ENCODE measurements at regions not wholly inside any gene's neighbourhood (a gene's known extent, or its start where the extent isn't known, plus 50 kb on each side); places are given as distances from the start of the nearest gene placed in this dataset.

- 65% methylated on average over 4 of the region's 4 CpGs; no CpG with 5 or more reads in 1 of the 2 experiments for WGBS, 2 experiments (ENCODE audit: extremely low coverage in 1 of 2, insufficient coverage in 1 of 2, insufficient read length in 1 of 2, insufficient replicate concordance in 2 of 2, low coverage in 1 of 2, low lambda C conversion rate in 2 of 2, missing lambda C conversion rate in 1 of 2)
- POLR2A ChIA-PET (ENCODE audit: partially characterized antibody): no interaction called here
- Histone ChIP-seq H3K4me1 (replicated peaks in 1 of 4; ENCODE audit: control insufficient read depth in 3 of 4, insufficient read depth in 4 of 4, low read length in 3 of 4) (no peaks in the 10 kb centered on the region), H2AFZ (ENCODE audit: low read length) (no peak overlapping the region), H3K27me3 (replicated peaks in 1 of 4; ENCODE audit: control insufficient read depth in 3 of 4, extremely low read depth in 1 of 4, insufficient read depth in 3 of 4, low read length in 3 of 4) (no peaks in the 10 kb centered on the region), H3K79me2 (ENCODE audit: control insufficient read depth in 1 of 2, insufficient read depth in 2 of 2, low read length in 2 of 2) (no peaks in the 10 kb centered on the region), H4K91ac (replicated peaks; ENCODE audit: insufficient read length, low read length) (no peak overlapping the region), H4K5ac (ENCODE audit: insufficient read length, low read depth, low read length) (no peak overlapping the region), H2AK5ac (ENCODE audit: low read depth, low read length) (no peak overlapping the region), H4K20me1 (replicated peaks in 1 of 2; ENCODE audit: control insufficient read depth in 1 of 2, insufficient read depth in 2 of 2, low read length in 2 of 2) (no peaks in the 10 kb centered on the region), H3K56ac (replicated peaks; ENCODE audit: insufficient read length, low read depth, low read length) (no peak overlapping the region), H3K9me3 (ENCODE audit: insufficient read depth in 2 of 2, low read depth in 1 of 2, low read length in 1 of 2) (no peaks in the 10 kb centered on the region), H2BK12ac (ENCODE audit: low read depth, low read length) (no peak overlapping the region), H3K4ac (replicated peaks; ENCODE audit: insufficient read length, low read depth, low read length) (no peak overlapping the region), H3K18ac (ENCODE audit: extremely low read depth, low read length) (no peak overlapping the region), H3K36me3 (ENCODE audit: control insufficient read depth in 2 of 4, insufficient read depth in 4 of 4, low read length in 3 of 4) (no peaks in the 10 kb centered on the region), H3K23ac (ENCODE audit: insufficient read length) (no peak overlapping the region), H4K8ac (ENCODE audit: extremely low read depth, insufficient read depth, low read length) (no peak overlapping the region), H2BK15ac (ENCODE audit: low read length) (no peak overlapping the region), H3K9ac (replicated peaks in 1 of 4; ENCODE audit: extremely low read depth in 1 of 4, low read depth in 3 of 4, low read length in 3 of 4) (no peak overlapping the region), H2BK20ac (ENCODE audit: low read length) (no peak overlapping the region), H3K4me3 (ENCODE audit: extremely low read depth in 1 of 4, insufficient read depth in 2 of 4, low read depth in 3 of 4, low read length in 4 of 4) (no peak overlapping the region), H3K79me1 (ENCODE audit: low read depth, low read length) (no peaks in the 10 kb centered on the region), H3K23me2 (ENCODE audit: low read depth, low read length) (no peaks in the 10 kb centered on the region), H3K4me2 (ENCODE audit: insufficient read depth in 1 of 2, low read depth in 2 of 2, low read length in 2 of 2) (no peak overlapping the region), H3K27ac (ENCODE audit: low read depth, low read length) (no peak overlapping the region), H2BK120ac (replicated peaks; ENCODE audit: low read depth, low read length) (no peak overlapping the region), H2BK5ac (ENCODE audit: low read depth, low read length) (no peak overlapping the region), H3K14ac (ENCODE audit: insufficient read length) (no peak overlapping the region)
- TF ChIP-seq ATF2 (IDR thresholded peaks at IDR 0.05; ENCODE audit: low read length): no peak
- no peak for TF ChIP-seq EP300 (IDR thresholded peaks at IDR 0.05; ENCODE audit: borderline replicate concordance in 1 of 2, low read depth in 2 of 2, low read length in 2 of 2)
- no peak for TF ChIP-seq GABPA (IDR thresholded peaks at IDR 0.05; ENCODE audit: borderline replicate concordance, insufficient read depth, low read length)
- no peak for TF ChIP-seq TEAD4 (IDR thresholded peaks at IDR 0.05; ENCODE audit: low read depth, low read length)
- TF ChIP-seq SP4 (IDR thresholded peaks at IDR 0.05; ENCODE audit: low read length): no peak
- CTCF ChIA-PET (ENCODE audit: partially characterized antibody): no interaction called here
- no peak for DNase-seq (ENCODE audit: low read depth in 1 of 2, low spot score in 2 of 2)
- no peak for FAIRE-seq
Measured at GRCh38 chr3:18477620-18478019, 52.5 kb upstream of the SATB1 start.

All from H1 (cell line).